ENCODE measurements at regions not wholly inside any gene's neighbourhood (a gene's known extent, or its start where the extent isn't known, plus 50 kb on each side); places are given as distances from the start of the nearest gene placed in this dataset.

DNA sequence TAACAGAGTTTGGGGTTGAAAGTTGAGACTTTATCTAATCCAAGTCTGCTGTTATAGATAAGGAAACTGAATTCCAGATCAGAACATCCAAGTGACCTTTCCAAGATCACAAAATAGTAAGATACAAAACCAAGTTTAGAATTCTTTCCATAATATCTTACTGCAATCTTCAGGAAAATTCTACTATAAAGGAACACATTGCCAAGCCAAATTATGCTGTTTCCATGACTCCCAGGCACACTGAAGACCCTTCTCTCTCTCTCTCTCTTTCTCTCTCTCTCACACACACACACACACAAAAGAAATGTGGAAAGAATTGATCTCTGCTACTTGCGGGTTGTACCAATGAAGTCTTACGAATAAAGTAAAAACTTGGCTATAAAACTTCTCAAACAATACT, 398.4 kb downstream of the METTL4 start:
- no peak for DNase-seq (ENCODE audit: low spot score)

DNA sequence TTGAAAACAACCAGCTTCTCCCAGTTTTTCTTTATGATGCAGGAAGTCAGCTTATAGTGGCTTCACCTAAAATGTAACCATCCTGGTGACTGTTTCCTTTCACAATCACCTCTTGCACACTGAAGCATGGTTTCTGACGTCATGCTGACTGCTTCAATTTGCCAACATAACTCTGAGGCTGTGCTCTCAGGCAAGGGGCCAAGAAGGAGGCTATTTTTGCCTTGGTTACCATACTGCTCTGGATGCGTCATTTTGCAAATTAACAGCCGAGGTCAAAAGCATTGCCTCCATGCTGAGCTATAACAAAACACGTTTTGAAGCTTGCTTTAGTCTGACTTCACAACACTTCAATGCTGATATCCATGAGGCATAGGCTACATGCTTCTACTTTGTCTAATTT, 397.8 kb downstream of the METTL4 start:
- no peak for DNase-seq (ENCODE audit: low spot score)

DNA sequence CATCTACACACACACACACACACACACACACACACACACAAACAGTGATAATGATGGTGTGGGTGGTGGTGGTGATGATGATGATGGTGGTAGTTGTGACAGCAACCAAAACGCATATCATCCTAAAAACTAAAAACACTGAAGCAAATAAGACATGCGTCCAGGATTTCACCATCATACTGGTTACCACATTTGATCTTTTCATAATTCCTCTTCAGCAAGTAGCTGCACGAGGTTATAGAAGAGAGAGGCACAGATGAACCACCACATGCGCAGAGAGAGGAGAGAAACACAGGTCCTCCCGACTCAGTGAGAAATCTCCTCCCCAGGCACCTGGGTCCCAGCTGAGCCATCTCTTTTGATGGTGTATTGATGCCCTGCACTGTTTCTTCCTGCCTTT, 393.3 kb downstream of the METTL4 start:
- no peak for DNase-seq (ENCODE audit: low spot score)

DNA sequence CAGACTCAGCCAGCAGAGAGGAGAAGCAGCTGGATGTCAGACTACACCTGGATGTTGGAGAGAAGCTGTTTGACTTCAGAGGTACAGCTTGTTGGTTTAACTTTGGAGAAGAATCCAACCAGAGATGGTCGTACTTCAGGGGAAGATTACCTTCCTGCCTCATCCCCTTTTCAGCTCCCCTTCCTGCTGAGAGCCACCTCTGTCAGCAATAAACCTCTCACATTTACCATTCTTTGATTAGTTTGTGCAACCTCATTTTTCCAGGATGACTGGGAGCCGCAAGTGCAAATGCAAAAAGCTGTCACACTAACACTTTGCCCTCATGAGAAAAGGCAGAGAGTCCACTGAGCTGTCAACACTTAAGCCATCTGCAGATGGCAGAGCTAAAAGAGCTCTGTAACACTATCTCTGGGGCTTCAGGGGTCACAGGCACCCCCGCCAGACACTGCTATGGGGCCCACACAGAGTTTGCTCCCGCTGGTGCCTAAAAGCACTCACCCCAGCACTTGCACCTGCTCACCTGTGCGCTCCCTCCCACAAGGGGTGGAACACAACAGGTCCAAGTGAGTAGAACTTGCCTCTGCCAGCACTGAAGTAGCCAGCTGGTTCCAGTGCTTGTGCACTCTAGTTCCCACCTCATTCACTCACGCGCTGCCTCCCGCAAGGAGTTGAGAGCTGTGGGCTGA, 391.7 kb downstream of the METTL4 start:
- no peak for DNase-seq (ENCODE audit: low spot score)

DNA sequence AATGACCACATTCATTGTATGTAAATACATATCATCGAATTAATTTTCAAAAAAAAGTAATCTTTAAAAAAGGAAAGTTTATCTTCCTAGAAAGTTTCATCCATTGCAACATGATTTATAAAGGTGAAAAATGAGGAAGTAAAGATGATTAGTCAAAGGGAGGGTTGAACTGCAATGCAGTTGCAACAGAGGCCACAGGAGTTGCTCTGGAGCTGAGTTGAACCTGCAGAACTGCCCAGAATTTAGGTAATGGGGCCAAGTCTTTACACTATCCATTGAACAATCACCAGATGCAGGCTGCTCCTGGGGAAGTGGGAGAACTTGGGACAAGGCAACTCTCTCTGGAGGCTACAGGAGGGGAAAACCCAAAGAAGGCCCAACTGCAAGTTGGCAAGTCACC, 390.7 kb downstream of the METTL4 start:
- no peak for DNase-seq (ENCODE audit: low spot score)

DNA sequence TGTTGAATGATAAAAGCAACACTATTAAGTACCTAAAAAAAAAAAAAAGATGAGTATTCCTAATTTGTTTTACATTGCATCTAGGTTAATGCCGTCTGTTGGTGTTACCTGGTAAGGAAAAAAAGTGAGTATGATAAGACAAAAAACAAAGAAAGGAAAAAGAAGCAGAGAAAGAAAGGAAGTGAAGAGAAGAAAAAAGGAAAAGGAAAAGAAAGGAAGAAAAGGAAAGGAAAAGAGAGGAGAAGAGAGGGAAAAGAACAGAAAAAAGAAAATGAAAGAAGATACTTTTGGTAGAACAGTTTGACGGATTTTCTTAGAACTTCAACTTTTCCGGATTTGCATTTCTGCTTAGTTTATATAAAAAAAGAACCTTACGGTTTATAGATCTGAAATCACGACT, 387.9 kb downstream of the METTL4 start:
- no peak for DNase-seq (ENCODE audit: low spot score)

DNA sequence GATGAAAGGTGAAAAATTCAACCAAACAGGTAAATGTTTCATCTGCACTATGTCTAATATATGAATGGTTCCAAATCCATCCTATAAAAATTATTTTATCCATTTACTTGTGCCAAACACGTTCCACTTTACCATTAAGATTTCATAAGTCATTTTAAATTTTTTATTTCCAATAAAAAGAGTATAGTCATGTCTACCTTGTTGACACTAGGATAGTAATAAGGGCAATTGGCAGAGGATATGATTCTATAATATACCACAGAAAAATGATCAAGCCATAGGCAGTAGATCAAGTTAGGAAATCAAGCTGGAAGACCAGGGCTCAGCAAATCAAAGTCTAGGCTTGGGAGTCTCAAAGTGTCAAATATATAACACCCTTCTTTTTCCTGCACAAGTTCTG, 384.3 kb downstream of the METTL4 start:
- DNase-seq (ENCODE audit: low spot score): no peak

DNA sequence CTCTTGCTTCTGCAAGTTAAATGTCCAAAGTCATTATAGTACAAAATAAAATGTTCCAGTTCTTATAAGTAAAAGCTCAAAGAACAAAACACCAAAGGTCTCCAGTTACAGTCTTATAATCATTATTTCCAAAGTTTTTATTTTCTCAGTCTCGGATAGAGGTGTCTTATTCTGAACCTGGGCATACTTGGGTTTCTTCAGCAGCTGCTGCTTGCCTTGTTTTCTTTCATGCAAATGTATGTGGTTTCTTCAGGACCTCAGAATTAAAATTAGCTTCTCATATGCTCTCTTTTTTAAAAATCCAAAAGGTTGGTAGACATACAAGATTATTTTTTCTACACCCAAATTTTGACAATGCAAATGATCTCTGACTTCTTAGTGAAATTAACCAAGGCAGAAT, 383.0 kb downstream of the METTL4 start:
- no peak for DNase-seq (ENCODE audit: low spot score)

DNA sequence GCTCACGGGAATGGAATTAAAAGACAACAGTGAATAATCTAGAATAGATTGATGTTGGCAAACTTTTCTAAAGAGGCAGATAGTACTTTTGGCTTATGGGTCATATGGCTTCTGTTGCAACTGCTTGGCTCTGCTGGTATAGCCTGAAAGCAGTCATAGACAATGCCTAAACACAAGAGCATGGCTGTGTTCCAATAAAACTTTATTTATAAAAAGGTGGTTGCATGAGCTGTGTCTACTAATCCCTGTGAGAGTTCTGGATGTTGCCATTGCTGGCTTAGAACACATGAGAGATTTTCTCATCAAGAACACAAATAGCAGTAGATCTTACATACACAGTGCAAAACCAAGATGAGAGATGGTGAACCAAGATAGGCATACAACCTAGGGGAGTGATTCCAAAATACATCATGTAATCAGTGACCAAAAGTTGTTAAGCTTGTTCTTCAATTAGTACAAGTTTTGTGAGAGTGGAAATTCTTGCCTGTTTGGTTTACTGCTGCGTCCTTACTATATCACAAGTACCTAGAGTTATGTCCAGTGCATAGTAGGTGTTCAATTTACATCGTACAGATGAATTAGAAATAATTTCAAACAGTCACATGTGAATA, 380.0 kb downstream of the METTL4 start:
- no peak for DNase-seq (ENCODE audit: low spot score)

DNA sequence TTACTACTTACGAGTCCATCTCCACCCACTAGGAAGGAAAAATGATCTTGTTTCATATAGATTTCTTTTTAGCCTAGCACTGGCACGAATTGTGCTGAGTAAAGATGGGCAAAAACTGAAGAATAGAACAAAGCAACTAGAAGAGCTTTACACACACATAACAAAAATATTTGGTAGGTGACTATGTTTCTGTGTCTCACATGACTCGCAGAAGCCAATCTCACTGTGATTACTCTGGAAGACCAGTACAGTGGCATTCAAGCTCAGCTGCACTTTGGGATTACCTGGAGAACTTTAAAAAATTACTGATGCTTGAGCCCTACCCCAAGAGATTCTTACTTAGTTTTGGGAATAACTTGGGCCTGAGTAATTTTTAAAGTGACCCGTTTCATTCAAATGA, 378.7 kb downstream of the METTL4 start:
- DNase-seq (ENCODE audit: low spot score): no peak

DNA sequence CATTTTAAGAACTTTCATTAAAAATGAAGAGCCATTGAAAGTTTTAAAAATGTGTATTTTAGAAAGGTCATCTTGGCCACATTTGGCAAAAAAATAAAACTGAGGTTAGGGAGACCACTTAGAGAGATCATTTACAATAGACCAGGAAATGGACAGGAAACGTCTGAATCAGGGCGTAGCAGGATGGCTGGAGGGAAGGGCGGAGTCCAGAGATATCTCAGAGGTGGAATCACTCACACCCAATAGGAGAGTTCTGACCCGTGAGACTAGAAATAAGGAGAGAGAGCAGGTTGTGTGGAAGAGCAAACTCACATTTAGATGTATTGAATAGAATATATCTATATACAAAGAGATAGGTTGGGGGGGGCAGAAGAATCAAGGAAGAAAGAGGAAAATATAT, 373.4 kb downstream of the METTL4 start:
- DNase-seq (ENCODE audit: low spot score): no peak

DNA sequence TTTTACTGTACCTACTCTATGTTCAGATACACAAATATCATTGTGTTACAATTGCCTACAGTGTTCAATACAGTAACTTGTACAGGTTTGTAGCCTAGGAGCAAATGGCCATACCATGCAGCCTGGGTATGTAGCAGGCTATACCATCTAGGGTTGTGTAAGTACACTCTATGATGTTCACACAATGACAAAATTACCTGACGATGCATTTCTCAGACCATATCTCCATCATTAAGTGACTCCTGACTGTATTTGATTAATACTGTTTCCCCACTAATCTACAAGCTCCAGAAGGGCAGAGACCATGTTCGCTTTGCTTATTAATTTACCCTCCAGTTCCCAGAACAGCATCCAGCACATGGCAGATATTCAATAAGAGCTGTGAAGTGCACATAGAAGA, 372.2 kb downstream of the METTL4 start:
- DNase-seq (ENCODE audit: low spot score): no peak

DNA sequence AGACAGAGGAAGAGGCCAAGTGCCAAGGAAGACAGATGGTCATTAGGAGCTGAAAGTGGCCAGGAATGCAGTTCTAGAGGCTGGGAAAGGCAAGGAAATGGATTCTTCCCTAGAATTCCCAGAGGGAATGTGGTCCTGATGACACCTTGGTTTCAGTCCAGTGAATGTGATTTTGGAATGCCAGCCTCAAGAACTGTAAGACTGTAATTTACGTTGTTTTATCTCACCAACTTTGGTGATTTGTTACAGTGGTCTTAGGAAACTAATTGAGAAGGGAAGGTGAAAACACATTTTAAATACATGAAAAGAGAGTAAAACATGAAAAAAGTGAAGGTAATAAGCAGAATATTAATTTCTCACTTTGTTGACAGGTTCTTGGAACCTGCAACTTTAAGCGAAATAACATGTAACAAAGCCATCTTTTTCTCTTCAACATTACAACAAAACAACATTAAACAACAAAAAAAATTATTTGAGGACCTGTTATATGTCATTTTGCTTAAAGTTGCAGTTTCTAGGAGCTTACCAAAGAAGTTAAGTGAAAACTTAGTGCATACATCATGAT, 370.2 kb downstream of the METTL4 start:
- DNase-seq (ENCODE audit: low spot score): no peak

DNA sequence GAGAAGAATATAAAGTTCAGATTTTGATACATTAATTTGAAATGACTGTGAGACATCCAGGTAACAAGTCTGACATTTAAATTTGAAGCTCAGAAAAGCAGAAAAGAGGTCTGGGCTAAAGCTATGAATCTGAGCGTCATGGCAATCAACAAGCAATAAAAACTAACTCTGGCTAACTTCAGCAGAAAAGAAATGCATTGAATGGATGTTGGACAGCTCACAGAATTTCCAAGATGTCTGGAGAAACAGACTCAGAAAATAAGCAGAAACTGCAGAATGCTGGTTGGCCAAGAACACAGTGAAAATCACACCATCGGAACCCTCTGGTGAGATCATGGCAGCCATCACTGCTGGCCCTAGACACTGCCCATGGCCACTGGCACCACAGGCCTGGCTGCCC, 366.6 kb downstream of the METTL4 start:
- no peak for DNase-seq (ENCODE audit: low spot score)

DNA sequence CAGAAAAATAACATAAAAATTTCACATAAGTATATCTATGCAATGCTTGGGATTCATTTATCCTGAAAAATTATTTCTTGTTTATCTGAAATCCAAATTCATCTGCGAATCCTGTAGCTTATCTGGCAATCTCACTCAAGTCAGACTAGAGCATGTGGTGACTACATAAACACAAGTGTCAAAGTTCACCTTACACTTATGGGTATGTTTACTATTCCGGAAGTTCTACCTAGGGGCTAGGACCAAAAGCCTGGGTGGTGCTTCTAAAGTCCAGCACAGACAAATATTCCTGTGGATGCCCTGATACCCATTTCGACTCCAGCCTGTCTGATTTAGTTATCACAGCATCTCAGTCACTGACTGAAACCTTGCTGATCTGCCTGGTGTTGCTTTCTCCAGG, 364.0 kb downstream of the METTL4 start:
- DNase-seq (ENCODE audit: low spot score): no peak

DNA sequence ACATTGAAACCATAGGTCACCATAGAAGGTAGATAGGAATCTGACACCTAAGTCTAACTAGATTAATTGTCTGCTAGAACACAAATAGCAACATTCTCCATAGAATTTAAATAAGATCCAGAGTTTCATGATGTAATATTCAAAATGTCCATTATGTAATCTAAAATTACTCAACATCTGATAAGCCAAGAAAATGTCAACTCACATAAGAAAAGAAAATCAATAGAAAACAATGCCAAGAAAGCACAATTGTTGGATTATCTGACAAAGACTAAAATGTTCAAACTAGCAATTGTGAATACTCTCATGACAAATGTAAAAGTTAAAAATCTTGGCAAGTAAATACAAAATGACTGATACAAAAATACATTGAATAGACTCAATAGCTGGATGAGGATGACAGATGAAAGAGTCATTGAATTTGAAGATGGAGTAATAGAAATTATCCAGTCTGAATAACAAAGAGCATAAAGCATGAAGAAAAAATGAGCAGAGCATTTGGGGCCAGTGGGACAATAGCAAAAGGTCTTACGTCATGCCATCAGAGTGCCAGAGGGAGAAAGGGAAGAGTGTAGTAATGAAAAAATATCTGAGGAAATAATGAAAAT, 358.6 kb downstream of the METTL4 start:
- no peak for DNase-seq (ENCODE audit: low spot score)

DNA sequence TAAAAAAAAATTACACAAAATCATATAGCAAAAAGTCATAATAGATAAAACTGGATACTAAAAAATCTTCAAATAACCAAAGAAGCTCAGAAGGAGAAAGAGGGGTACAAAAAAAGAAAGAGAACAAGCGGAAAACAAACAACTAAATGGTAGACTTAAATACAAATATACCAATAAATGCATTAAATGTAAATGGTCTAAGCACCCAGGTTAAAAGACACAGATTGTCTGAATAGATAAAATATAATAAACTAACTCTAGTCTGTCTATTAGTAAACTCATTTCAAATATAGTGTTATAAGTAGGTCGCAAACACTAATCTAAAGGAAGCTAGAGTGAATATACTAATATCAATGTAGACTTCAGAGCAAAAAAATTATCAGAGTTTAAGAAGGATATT, 357.4 kb downstream of the METTL4 start:
- DNase-seq (ENCODE audit: low spot score): no peak

DNA sequence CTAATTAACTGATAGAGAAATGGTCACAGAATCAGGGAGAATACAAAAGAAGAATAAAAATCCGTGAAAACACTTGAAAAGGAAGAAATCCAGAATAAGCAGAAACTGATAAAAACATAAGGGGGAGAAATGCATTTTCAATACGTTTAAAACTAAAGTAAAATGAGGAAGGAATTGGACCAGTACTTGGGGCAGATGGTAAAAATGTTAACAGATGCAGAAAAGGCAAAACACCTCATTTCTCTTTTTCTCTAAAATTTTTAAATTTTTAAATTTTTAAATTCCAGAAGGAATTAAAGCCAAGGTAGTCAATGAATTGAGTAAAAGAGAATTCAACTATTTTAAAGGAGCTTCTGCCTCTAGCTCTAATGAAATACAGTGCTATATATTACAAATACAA, 353.9 kb downstream of the METTL4 start:
- DNase-seq (ENCODE audit: low spot score): no peak

DNA sequence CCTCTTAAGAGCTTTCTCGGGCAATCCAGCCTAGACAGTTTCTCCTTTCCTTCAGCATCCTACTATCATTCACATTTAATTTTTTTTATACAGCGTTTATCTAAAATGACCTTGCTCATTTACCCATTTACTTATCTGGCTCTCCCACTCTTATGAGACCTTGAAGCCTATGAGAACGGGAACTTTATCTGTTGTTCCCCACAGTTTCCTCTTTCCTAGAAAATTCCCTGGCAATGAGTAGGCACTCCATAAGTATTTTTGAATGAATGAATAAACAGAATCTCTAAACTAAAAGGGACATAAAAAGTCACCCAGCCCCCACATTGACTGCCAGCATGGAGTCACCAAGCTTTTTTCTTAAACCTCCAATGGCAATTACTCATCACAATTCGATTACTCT, 353.2 kb downstream of the METTL4 start:
- DNase-seq (ENCODE audit: low spot score): no peak

DNA sequence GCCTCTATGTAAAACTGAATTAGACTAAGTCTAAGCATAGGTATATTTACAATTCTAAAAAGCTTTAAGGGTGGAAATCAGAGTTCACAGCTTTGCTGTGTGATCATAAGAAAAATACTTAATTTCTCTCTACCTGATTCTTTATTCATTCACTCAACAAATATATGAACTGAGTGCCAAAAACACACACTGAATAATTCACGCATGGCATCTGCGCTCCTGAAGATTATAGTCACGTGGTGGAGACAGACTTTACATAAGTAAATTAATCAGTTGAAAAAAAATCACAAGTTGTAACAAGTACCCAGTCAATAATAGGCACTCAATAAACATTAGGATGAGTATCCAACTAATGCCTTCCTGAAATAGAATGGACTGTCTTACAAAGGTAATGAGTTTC, 351.6 kb downstream of the METTL4 start:
- DNase-seq (ENCODE audit: low spot score): no peak

DNA sequence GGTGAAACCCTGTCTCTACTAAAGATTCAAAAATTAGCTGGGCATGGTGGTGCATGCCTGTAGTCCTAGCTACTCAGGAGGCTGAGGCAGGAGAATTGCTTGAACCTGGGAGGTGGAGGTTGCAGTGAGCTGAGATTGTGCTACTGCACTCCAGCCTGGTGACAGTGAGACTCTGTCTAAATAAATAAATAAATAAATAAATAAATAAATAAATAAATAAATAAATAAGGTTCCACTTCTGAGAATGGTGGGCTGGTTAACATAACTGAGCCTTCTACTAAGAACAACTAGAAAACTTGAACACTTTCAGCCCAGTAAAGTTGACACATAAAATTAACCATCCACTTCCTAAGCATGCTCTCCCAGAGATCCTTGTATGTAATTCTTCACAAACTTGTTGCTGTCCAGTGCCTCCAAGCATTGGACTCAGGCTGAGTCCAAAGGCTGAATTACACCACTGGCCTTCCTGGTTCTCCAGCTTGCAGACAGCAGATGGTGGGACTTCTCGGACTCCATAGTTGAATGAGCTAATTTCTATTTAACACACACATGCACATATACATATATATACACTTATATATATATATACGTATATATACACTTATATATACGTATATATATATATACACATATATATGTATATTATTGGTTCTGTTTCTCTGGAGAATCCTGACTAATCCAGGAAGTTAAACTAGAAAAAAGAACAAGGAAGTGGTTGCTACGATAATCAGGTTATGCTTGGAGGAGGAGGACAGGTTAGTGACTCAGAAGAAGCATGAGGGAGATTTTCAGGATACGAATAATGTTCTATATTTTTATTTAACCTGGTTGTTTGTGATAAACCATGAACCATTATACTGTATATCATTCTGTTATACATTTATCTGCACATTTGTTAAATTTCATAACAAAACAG, 348.8 kb downstream of the METTL4 start:
- no peak for DNase-seq (ENCODE audit: low spot score)

DNA sequence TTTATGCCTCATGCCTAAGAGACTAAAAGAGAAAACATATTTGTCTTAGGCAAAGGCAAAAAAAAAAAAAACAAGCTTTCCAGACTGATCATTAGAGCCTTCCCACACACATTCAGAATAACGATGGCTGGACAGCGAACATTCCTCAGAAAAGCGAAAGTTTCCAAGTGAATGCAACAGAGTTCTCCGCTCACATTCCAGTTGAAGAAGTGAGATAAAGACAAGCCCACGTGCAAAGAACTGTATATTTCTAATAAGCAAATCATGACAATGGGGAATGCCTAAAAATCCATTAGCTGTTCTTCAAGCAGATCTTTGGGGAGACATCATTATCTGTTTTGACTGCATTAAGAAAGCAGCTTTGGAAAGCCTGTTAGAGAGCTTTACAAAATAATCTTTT, 347.9 kb downstream of the METTL4 start:
- no peak for DNase-seq (ENCODE audit: low spot score)

DNA sequence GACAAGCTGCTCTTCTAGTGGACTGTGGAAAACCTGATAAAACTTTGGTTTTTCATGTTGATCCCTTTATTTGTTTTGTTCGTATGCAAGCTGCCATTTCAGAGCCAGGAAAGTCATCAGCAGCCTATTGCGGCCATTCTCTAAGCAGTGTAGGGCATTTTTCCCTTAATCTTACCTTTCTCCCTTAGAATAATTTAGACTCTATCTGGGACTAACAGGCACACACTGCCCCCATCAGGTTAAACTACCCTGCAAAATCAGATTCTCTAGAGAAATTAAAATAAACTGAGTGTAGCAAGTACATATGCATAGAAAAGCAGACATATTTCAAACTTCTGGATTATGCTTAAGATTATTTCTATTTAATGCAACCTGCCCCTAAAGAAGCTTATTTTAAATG, 347.5 kb downstream of the METTL4 start:
- no peak for DNase-seq (ENCODE audit: low spot score)
